ENCODE measurements at regions not wholly inside any gene's neighbourhood (a gene's known extent, or its start where the extent isn't known, plus 50 kb on each side); places are given as distances from the start of the nearest gene placed in this dataset.
"Not testable (repeated sequence)": the region's sequence is repeated elsewhere in the genome, so short reads cannot be mapped to it uniquely, and the experiment has no call there.

GRCh38 chr6:170198298-170198697 lies 92.6 kb downstream of the DLL1 start:
- DNase-seq (ENCODE audit: low read depth in 2 of 2) = no peak

DNA sequence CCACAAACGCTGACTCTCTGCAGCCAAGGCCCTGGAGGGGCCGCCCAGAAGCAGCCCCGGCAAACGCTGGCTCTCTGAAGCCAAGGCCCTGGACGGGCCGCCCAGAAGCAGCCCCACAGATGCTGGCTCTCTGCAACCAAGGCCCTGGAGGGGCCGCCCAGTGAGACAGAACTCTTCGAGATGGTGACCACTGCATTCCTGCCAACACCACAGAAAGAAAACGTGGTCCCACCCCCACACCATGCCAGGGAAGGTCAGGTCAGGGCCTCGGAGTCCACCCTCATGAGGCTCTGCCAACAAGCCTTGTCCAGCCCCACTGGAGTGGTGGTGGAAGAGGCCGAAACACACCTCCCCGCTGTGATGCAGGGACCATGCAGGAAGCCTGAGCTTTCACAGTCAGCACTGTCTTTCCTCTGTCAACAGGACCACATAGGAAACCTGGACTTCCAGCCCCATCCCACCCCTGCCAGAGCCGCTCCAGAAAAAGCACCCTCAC lies 97.5 kb downstream of the DLL1 start:
- no peak for DNase-seq (ENCODE audit: low read depth in 2 of 2)

- no peak for DNase-seq (ENCODE audit: low read depth in 2 of 2)
These were observed 98.0 kb downstream of the DLL1 start for GRCh38 chr6:170192905-170193304.

DNA sequence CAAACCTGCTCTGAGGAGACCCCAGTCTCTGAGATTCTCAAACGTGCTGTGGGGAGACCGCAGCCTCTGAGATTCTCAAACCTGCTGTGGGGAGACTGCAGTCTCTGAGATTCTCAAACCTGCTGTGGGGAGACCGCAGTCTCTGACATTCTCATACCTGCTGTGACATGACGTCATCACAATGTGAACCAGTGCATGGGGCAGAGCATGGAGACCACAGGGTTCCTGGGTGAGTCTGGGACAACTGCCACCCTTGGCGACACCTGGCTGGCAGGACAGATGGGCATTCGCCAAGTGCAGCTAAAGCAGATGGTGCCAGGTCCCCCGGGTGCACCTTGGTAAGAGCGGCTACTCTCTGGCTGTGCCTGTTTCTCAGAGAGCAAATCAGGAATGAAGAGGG lies 98.8 kb downstream of the DLL1 start:
- not testable (repeated sequence) for DNase-seq (ENCODE audit: low read depth in 2 of 2)

GRCh38 chr6:170190046-170190445 lies 100.8 kb downstream of the DLL1 start:
- no peak for DNase-seq (ENCODE audit: low read depth in 2 of 2)

DNA sequence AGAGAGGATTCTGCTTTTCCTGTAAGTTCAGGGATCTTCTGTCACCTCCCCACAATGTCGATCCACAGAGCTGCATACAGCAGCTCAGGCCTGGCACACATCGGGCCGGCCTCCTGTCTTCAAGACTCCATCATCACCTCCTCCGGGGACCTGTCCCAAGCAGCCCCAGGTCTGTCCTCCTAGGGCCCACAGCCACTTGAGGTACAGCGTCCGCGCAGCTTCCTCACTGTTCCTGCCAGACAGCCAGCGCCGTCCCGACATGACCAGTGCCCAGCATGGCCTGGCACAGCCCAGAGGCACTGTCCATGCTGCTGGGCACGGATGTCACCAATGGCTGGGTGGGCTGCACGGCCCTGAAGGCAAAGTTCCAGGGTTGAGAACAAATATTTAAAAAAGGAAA lies 101.6 kb downstream of the DLL1 start:
- DNase-seq (ENCODE audit: low read depth in 2 of 2) = no peak

DNA sequence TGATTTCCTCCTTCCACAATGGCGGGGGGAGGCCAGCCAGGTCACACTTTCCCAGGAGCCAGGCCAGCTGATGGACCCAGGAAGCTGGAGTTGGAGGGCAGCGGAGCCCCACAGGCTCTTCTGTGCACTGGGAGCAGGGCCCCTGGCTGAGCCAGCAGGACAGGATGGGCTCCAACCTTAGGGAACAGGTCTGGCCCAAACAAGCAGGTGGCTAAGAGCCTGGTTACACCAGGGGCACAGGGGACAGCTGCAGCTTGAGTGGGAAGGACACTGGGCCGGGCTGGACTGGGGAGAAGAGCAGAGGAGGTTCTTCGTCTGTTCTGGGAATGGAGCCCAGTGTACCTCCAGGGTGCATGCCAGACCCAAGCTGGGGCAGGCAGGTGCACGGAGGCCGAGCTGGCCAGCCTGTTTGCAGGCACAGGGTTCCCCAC lies 102.3 kb downstream of the DLL1 start:
- no peak for DNase-seq (ENCODE audit: low read depth in 2 of 2)

DNA sequence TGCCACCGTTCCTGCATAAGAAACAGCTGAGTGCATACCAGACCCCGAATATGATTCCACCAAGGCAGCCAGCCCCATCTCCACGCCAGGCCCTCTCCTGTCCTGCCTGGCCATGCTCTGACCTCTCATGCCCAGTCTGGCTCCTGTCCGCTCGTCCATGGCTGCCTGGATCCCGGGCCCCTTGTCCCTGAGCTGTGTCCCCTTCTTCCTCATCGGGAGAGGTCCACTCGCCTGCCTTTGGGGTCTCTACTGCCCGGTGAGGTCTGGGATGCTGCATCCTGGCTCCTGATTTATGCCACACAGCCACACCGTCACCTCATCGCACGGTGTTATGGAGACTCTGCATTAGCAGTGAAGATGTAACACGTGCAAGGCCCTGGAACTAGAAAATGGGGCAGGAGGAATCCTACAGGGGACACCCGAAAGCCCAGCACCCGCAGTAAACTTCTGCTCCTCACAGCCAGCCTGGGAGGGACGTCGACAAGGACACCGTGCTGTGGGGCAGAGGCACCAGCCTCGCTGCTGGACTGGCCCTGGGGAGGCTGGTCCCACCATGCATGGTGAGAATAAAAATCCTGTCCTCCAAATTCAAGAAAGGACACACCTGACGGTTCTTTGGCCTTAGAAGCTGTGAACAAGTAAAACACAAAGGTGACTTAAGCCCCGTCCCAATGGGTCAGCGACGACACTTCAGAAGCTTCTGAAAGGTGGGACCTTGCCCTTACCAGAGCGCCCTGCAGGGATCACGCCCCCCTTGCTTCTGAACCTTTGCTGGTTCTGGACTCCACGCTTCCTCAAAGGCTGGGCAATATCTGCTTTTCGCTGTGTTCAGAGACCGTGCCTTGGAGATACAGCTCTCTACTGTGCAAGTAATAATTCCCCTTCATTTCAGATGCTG lies 103.0 kb downstream of the DLL1 start:
- no peak for DNase-seq (ENCODE audit: low read depth in 2 of 2)

DNA sequence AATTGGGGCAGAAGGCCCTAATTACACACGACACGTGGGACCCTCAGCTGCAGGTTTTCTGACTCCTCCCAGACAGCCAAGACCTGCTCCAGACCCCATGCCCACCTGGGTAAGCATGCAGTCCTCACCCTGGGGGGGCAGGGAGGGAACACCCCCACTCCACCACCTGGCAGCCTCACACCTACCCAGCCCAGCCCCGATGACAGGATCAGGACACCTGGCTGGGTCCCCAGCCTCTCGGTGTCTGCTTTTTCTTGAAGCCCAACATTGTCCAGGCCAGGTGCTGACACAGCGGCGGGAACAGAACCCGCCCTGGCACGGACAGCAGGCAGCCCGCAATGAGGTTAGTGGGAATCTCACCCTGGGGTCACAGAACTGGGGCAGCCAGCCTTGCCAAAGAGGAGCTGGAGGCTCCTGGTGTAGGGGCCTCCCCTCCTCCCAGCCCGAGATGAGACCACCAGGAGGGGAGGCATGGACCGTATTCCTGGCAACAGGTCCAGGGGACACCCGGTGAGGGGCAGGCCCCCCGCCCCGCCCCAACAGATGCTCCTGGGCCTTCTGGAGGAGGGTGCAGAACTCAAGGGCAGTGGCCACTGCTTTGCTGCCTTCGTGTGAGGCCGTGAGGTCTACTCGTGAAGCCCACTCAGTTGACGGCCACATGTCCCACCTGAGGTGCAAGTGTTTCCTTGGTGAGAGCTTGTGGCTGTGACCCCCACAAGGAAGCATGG lies 103.8 kb downstream of the DLL1 start:
- no peak for DNase-seq (ENCODE audit: low read depth in 2 of 2)

DNA sequence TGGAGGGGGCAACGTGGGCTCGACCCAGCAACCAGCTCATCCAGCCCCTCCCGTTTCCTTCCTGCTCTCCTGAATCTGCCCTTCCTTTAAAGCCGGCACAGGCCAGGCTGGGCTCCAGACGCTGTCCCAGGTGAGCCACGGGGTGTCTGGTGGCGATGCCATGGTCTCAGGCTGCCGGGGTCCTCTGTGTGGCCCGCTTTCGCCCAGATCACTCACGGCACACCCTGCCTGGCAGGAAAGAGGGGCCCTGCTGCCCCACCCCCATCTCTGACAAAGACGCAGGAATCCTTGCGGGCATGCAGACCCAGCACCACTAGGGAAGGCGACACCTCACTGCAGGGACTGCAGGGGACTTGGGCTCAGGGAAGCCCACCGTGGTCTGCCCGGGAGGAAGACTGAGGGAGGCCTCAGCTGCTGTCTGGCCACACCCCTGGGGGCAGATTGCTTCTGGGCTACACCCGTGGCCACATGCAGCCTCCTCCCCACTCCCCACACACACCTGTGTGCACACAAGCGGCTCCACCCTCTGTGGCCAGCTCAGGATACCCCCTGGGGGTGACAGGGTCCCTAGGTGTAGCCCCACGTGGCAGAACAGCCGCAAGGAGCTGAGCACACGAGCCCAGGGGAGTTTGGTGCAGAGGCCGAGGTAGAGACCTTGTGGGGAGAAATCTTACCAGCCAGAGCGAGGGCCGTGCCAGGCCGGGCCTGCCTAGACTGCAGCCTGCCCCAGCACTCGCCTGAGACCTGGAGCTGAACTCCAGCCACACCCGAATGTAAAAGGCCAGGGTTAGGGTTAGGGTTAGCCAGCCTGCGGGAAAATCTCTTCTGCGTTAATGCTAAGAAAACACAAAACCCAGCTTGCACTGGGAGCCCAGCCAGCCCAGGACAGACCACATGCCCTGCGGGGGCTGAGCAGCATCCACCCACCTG lies 104.6 kb downstream of the DLL1 start:
- DNase-seq (ENCODE audit: low read depth in 2 of 2) = no peak

- DNase-seq (ENCODE audit: low read depth in 2 of 2) = no peak
These were observed 105.5 kb downstream of the DLL1 start for GRCh38 chr6:170185175-170185978.

- no peak for DNase-seq (ENCODE audit: low read depth in 2 of 2)
These were observed 106.6 kb downstream of the DLL1 start for GRCh38 chr6:170184316-170184715.

DNA sequence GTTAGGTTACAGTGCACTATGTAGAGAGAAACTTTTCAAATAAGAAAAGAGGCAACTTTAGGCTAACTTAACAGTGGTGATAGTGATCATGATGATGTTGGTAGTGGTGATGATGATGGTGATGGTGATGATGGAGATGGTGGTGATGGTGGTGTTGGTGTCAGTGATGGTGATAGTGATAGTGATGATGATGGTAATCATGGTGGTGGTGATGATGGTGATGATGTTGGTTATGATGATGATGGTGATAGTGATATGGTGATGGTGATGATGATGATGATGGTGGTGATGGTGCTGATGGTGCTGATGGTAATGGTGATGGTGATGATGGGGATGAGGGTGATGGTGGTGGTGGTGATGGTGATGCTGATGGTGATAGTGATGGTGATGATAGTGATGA lies 107.4 kb downstream of the DLL1 start:
- DNase-seq (ENCODE audit: low read depth in 2 of 2) = no peak

DNA sequence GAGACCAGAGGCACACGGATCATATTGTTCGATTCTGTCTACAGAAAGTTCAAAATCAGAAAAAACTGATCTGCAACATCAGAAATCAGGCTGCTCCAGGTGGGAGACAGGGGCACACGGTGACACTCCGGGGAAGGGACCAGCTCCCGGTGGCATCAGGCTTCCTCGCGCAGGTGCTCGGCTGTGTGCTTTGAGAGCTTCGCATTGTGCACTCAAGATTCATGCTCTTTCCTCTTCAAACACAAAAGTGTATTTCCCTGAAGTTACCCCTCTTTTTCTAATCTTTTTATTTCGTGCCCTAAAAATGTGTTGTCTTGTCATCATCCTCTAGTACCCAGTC lies 108.1 kb downstream of the DLL1 start:
- DNase-seq (ENCODE audit: low read depth in 2 of 2) = no peak

DNA sequence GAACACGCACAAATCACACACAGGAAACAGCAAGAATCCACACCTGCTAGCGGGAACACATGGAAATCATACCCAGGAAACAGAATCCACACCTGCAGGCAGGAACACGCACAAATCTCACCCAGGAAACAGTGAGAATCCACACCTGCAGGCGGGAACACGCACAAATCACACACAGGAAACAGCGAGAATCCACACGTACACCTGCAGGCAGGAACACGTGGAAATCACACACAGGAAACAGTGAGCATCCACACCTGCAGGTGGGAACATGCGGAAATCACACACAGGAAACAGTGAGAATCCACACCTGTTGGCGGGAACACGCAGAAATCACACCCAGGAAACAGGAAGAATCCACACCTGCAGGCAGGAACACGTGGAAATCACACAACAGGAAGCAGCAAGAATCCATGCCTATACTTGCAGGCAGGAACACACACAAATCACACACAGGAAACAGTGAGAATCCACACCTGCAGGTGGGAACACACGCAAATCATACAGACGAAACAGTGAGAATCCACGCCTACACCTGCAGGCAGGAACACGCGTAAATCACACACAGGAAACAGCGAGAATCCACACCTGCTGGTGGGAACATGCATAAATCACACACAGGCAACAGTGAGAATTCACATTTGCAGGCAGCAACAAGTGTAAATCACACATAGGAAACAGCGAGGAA lies 108.6 kb downstream of the DLL1 start:
- no peak for DNase-seq (ENCODE audit: low read depth in 2 of 2)

- DNase-seq (ENCODE audit: low read depth in 2 of 2) = no peak
These were observed 109.6 kb downstream of the DLL1 start for GRCh38 chr6:170181338-170181690.

DNA sequence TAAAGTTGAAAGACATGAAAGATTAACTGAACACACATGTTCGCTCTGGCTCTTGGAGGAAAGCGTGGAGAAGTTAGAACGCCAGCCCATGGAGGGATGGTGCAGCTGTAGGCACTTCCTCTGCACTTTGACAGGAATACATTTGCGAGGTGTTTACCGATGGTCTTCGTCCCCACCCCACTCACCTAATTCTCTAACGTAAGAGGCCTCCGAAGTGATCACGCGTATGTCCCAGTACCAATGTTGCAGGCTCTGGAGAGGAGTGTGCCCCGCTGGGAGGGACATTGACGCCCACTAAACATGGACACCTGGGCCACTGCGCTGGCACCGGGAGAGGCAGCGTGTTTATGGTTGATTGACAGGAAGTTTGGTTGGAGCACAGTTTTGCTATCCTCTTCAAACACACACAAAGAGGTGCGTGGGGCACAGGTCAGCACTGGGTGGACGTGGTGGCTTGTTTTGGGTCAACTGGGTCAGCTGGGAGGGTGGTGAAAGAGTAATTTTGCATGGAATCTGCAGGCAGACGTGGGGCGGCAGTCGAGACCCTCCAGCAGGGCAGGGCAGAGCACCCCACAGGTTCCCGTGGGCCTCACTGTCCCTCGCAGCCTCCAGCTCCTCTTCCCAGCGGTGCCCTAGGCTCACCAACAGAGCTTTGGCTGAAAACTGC lies 110.1 kb downstream of the DLL1 start:
- no peak for DNase-seq (ENCODE audit: low read depth in 2 of 2)

GRCh38 chr6:170179616-170180324 lies 111.1 kb downstream of the DLL1 start:
- DNase-seq (ENCODE audit: low read depth in 2 of 2) = no peak

All from fibroblast of skin of left quadriceps (primary cell).